DOHH2 (cell line): ENCODE measurements at regions not wholly inside any gene's neighbourhood (a gene's known extent, or its start where the extent isn't known, plus 50 kb on each side); places are given as distances from the start of the nearest gene placed in this dataset.

Experiments
- H3F3A ChIP-seq: fragments of 200-600 bp; sonication (generic), shearing (Covaris generic); 2 replicates; pipeline ENCODE4 v1.6.0; 2016; ENCODE audit warnings: antibody characterized with exemption, mild to moderate bottlenecking; ENCODE audit not compliant: control insufficient read depth, insufficient read depth
- H3K27ac ChIP-seq: fragments of 200-600 bp; sonication (generic); 2 replicates; pipeline ENCODE4 v1.5.1; 2014; ENCODE audit warnings: low read depth, mild to moderate bottlenecking, low read length, moderate library complexity
- H3K27me3 ChIP-seq: fragments of 200-600 bp; sonication (generic); 2 replicates; pipeline ENCODE4 v1.6.1; 2014; ENCODE audit warnings: mild to moderate bottlenecking, low read length, mixed read lengths; ENCODE audit not compliant: control insufficient read depth
- H3K36me3 ChIP-seq: fragments of 200-600 bp; sonication (generic); 2 replicates; pipeline ENCODE4 v1.6.1; 2014; ENCODE audit warnings: mild to moderate bottlenecking, low read length, moderate library complexity, mixed read lengths; ENCODE audit not compliant: control insufficient read depth
- H3K4me1 ChIP-seq: fragments of 200-600 bp; sonication (generic); 2 replicates; pipeline ENCODE4 v1.6.1; 2014; ENCODE audit warnings: mild to moderate bottlenecking, low read length, mixed read lengths; ENCODE audit not compliant: control insufficient read depth
- H3K4me2 ChIP-seq: fragments of 200-600 bp; sonication (generic); 2 replicates; pipeline ENCODE4 v1.6.0; 2014; ENCODE audit warnings: mild to moderate bottlenecking, low read length, moderate library complexity
- H3K4me3 ChIP-seq: fragments of 200-600 bp; sonication (generic); 2 replicates; pipeline ENCODE4 v1.5.1; 2014; ENCODE audit warnings: mild to moderate bottlenecking, low read length, mixed read lengths
- H3K79me2 ChIP-seq: fragments of 200-600 bp; sonication (generic); 2 replicates; pipeline ENCODE4 v1.6.1; 2014; ENCODE audit warnings: mild to moderate bottlenecking, low read length, mixed read lengths; ENCODE audit not compliant: control insufficient read depth
- H3K9me2 ChIP-seq: fragments of 200-600 bp; sonication (generic); replicated peaks from 2 replicates; pipeline ENCODE4 v1.6.1; 2014; ENCODE audit warnings: mild to moderate bottlenecking, low read length, mixed read lengths; ENCODE audit not compliant: control insufficient read depth
- H3K9me3 ChIP-seq: fragments of 200-600 bp; sonication (generic); 2 replicates; pipeline ENCODE4 v1.6.1; 2014; ENCODE audit warnings: antibody characterized with exemption, low read length, mixed read lengths; ENCODE audit not compliant: control insufficient read depth, insufficient read depth
- H4K20me1 ChIP-seq: fragments of 200-600 bp; sonication (generic); 2 replicates; pipeline ENCODE4 v1.6.0; 2014; ENCODE audit warnings: low read depth, mild to moderate bottlenecking, antibody characterized with exemption, low read length, moderate library complexity; ENCODE audit not compliant: control insufficient read depth, insufficient read depth
- CTCF ChIP-seq: fragments of 200-600 bp; sonication (generic); IDR thresholded peaks from one replicate; pipeline ENCODE4 v1.5.1; 2014; ENCODE audit warnings: antibody characterized with exemption, mild to moderate bottlenecking, low read depth, low read length; ENCODE audit not compliant: poor library complexity, severe bottlenecking
- EZH2phosphoT487 ChIP-seq: fragments of 200-600 bp; sonication (generic); IDR thresholded peaks from 2 replicates; pipeline ENCODE4 v1.6.1; 2017; ENCODE audit warnings: borderline replicate concordance, mild to moderate bottlenecking, antibody characterized with exemption, low read length, moderate library complexity, mixed read lengths

- Histone ChIP-seq H3K27me3 (no peaks in the 10 kb centered on the region; the same call in 1 of the 2 replicates), H3K79me2 (no peaks in the 10 kb centered on the region), H3F3A (no peaks in the 10 kb centered on the region), H3K27ac (no peak overlapping the region), H3K9me3 (no peaks in the 10 kb centered on the region), H3K4me2 (no peak overlapping the region), H3K4me3 (no peak overlapping the region), H3K9me2 (no peaks in the 10 kb centered on the region), H3K4me1 (no peaks in the 10 kb centered on the region), H3K36me3 (no peaks in the 10 kb centered on the region), H4K20me1 (no peaks in the 10 kb centered on the region)
- TF ChIP-seq EZH2phosphoT487 (no peak), CTCF (no peak)
Observed at GRCh38 chr3:127472506-127472905, 118.0 kb downstream of the TPRA1 start.

- H3K4me1 ChIP-seq = no peaks in the 10 kb centered on the region
- H3K9me3 ChIP-seq = no peaks in the 10 kb centered on the region
- H3K9me2 ChIP-seq = no peaks in the 10 kb centered on the region
- H3F3A ChIP-seq = no peaks in the 10 kb centered on the region
- no peak for TF ChIP-seq CTCF
- no peak for TF ChIP-seq EZH2phosphoT487
- no peak overlapping the region for H3K27ac ChIP-seq
- H3K27me3 ChIP-seq = no peaks in the 10 kb centered on the region; the same call in 1 of the 2 replicates
- H3K4me2 ChIP-seq = no peak overlapping the region
- H3K4me3 ChIP-seq = no peak overlapping the region
- no peaks in the 10 kb centered on the region for H3K79me2 ChIP-seq
- no peaks in the 10 kb centered on the region for H4K20me1 ChIP-seq
- no peaks in the 10 kb centered on the region for H3K36me3 ChIP-seq
Observed at GRCh38 chr3:127471142-127471541, 119.4 kb downstream of the TPRA1 start.

GRCh38 chr3:127469760-127470159 lies 120.8 kb downstream of the TPRA1 start:
- H3K27ac ChIP-seq = no peak overlapping the region
- no peaks in the 10 kb centered on the region for H3K9me2 ChIP-seq
- no peak overlapping the region for H3K4me2 ChIP-seq
- H3K36me3 ChIP-seq = no peaks in the 10 kb centered on the region
- H3K79me2 ChIP-seq = no peaks in the 10 kb centered on the region
- H3K4me3 ChIP-seq = no peak overlapping the region
- H3K27me3 ChIP-seq = no peaks in the 10 kb centered on the region; the same call in 1 of the 2 replicates
- no peaks in the 10 kb centered on the region for H3K4me1 ChIP-seq
- H4K20me1 ChIP-seq = no peaks in the 10 kb centered on the region
- no peak for TF ChIP-seq CTCF
- no peak for TF ChIP-seq EZH2phosphoT487
- no peaks in the 10 kb centered on the region for H3K9me3 ChIP-seq
- no peaks in the 10 kb centered on the region for H3F3A ChIP-seq

- no peak for TF ChIP-seq CTCF
- TF ChIP-seq EZH2phosphoT487 = no peak
- Histone ChIP-seq H3K4me3 (no peak overlapping the region), H3K9me3 (no peaks in the 10 kb centered on the region), H4K20me1 (no peaks in the 10 kb centered on the region), H3K36me3 (no peaks in the 10 kb centered on the region), H3K27me3 (no peaks in the 10 kb centered on the region), H3K4me1 (no peaks in the 10 kb centered on the region), H3K9me2 (no peaks in the 10 kb centered on the region), H3K79me2 (no peaks in the 10 kb centered on the region), H3K27ac (no peak overlapping the region), H3F3A (no peaks in the 10 kb centered on the region), H3K4me2 (no peak overlapping the region)
Observed at GRCh38 chr3:127467391-127467790, 123.1 kb downstream of the TPRA1 start.
